NOMO-1 treated with DMSO at 0.1 percent for 48 hours (cell line): ENCODE measurements at regions not wholly inside any gene's neighbourhood (a gene's known extent, or its start where the extent isn't known, plus 50 kb on each side); places are given as distances from the start of the nearest gene placed in this dataset.

Experiments used
- DNase-seq: peaks from one replicate; lab custom pipeline; 2025; ENCODE audit not compliant: unreplicated experiment; lab: John Stamatoyannopoulos, UW

- DNase-seq, result no peak
Measured at GRCh38 chr2:133936601-133937000, 317.3 kb upstream of the MGAT5 start.

DNA sequence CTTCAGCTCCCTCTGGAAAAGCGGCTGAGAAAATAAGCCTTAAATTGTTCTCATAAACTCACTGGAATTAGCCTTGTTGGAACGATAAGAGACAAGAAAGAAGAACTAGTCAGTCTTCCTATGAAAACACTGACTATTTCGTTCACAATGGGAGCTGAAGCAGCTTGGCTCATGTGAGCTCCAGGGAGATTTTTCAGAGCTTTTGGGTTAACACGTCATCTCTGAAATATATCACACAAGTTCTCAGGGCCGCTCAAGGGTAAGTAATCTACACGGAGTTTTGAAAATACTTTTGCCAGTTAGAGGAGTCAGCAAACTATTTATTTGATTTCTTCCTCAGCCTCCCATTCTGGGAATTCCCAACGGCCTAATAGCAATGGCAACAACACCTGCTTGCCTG lies 316.2 kb upstream of the MGAT5 start:
- no peak for DNase-seq

DNA sequence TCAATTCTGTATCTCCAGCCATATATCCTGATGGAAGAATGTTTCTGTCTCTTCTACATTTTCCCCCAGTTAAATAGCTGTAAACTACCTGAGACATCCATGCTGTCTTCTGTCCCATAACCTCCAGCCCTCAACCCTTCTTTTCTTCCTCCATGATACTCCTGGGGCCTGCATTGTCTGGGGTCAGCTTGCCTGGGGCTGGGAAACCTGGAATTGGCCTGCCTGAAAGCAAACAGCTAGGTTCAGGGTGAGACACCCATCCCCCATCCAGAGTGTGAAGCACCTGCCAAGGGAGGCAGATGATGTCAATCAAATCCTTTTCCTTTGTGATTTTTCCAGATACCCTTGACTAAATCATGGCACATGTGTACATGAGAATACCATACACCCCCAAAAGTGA lies 313.7 kb upstream of the MGAT5 start:
- no peak for DNase-seq

DNA sequence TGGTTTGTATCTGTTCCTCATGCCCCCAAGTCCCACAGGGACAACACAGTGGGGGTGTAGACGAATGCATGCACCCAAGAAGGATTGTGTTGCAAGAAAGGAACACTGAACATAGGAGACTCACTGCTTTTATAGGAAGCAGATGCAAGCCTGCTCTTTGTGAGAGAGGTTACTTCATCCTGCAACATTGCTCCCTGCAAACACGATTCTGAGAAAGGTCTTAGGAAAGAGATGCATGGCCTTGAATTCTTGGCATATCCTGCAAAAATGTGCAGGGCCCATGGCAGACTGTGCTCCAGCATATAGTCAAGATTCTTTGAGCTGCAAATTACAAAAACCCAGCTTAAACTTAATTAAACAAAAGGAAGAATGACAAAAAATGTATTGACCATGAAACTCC lies 312.2 kb upstream of the MGAT5 start:
- no peak for DNase-seq

GRCh38 chr2:133942398-133942797 lies 311.5 kb upstream of the MGAT5 start:
- no peak for DNase-seq

GRCh38 chr2:133943108-133943507 lies 310.8 kb upstream of the MGAT5 start:
- DNase-seq, result no peak

GRCh38 chr2:133945089-133945488 lies 308.8 kb upstream of the MGAT5 start:
- DNase-seq, result no peak

GRCh38 chr2:133947057-133947456 lies 306.8 kb upstream of the MGAT5 start:
- no peak for DNase-seq

- DNase-seq, result no peak
Measured at GRCh38 chr2:133948610-133949290, 305.1 kb upstream of the MGAT5 start.

DNA sequence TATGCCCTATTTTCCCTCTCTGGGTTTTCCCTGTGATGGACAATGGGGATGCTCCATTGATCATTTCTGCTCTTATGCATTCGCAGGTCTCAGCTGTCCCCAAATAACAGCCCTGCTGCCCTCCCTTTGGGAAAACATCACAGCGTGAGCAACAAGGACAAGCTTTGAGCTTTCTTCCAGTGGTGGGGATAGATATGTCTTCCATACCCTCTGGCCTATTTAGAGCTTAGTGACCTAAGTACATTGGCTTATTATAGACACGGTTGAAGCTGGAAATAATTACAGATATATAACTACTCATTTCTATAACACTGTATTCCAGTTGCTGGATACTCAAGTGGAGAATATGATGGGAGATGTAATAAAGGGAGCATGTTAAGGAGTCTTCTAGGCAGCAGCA lies 304.3 kb upstream of the MGAT5 start:
- no peak for DNase-seq

DNA sequence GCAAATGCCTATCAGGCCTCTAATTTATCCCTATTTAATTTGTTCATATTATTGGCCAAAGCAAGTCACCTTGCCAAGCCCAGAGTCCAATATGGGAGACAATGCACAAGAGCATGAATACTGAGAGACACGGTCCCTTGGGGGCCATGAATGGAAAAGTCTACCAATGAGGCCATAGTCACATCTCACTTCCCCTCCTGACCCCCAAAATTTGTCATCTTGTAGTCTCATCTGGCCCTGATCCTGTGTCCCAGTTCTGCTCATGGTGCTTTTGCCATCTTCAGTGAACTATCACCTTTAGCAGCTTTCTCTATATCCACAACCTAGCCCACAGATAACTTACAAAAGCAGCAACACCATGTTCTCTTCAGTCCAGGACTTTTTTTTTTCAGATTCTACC lies 302.7 kb upstream of the MGAT5 start:
- no peak for DNase-seq

DNA sequence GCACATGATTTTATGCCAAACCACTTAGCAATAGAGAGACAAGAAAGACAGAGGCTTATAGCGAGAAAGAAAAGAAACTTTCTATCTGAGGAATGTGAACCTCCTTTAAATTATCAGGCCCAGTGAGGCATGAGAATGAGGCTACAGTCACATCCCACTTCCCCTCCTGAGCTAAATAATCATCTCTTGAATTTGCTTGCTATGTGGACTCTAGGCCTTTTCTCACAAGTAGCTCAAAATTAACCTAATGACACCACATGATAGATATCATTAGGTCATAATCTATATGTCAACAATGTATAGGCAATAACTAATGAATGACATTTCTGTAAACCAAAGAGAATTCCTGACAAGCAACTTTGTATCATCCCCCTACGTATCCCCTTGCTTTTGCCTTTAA lies 301.5 kb upstream of the MGAT5 start:
- no peak for DNase-seq

DNA sequence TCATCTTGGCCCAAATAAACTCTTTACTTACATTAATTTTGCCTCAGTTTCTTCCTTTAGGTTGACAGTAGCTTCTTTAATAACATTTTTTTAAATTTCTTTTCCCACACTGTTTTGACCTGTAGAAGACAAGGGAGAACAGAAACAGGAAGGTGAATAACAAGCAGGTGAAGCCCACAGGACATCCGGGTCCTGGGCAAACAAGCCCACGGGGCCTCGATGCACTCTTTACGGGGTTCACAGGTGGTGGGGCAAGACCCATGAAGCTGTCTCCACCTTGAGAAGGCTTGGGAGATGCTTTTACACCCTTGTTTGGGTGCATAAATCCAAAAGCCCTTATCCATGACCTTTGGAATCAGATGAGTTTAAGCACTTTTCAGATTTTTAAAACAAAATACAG lies 301.0 kb upstream of the MGAT5 start:
- DNase-seq, result no peak

- peak; percentile 88 for DNase-seq
Measured at GRCh38 chr2:133953524-133953923, 300.3 kb upstream of the MGAT5 start.

GRCh38 chr2:133954636-133955035 lies 299.2 kb upstream of the MGAT5 start:
- DNase-seq, result no peak

DNA sequence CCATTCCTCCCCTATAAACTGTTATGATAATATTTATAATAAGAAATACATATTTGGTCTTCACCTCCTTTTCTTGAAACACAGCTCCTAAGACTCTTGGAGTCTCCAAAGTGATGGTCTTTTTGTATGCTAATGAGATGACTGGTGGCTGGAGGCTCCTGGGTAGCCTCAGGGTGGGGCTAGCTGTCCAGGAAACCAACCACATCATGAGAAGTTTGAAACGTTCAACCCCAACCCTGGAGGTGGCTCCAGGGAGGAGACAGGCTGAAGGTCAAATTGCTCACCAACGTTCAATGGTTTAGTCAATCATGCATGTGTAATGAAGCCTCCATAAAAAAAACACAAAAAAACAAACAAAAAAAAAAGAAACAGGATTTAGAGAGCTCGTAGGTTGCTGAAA lies 298.7 kb upstream of the MGAT5 start:
- no peak for DNase-seq

GRCh38 chr2:133956434-133956935 lies 297.4 kb upstream of the MGAT5 start:
- DNase-seq, result no peak

DNA sequence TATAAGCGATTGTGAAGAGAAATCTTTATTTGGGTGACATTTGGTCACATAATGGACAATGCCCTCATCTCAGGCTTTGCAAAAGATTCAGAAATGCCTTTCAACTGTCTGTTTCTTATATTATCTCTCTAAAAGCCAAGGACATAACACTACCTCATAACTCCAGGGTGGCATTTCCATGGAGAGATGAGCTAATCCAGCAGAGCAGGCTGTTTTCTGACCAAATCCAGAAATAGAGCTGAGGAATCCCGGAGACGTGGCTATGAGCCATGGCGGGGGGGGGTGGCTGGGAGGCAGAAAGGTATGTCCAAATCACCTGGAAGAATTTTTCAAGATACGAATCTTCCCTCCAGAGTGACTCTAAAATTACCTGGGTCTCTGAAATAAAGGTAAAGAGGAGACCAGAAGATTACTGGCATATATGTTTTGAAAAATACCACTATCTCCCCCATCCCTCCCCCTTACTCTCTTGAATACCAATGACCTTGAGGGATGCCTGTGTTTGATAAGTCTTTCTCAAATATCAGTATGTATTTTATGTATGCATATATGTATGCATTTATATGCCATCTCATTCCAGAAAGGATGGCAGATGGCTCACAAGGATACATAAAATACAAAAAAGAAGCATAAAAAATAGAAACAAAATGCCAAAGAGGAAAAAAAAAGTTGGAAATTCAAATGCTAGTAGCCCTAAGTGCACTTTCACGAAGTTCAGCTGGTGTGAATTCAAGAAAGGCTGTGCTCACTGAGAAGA lies 296.0 kb upstream of the MGAT5 start:
- DNase-seq, result no peak

DNA sequence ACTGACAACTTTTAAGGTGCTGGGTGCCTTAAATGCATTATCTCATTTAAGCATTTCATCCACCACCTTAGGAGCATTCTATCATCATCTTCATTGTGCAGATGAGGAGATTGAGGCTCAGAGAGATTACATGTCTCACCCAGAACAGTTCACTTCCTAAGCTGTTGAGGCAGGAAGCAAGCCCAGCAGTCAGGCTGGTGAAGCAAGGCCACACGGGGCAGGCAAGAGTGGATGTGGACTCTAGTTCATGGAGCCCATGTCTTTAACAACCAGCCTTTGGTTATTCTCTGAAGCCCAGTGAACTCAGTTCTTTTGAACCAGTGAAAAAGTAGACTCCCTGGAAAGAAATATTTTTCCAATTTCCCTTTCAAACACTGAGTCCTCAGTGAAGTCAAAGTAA lies 294.8 kb upstream of the MGAT5 start:
- no peak for DNase-seq

- DNase-seq, result no peak
Measured at GRCh38 chr2:133966720-133967304, 287.1 kb upstream of the MGAT5 start.

GRCh38 chr2:133967326-133967725 lies 286.5 kb upstream of the MGAT5 start:
- no peak for DNase-seq

DNA sequence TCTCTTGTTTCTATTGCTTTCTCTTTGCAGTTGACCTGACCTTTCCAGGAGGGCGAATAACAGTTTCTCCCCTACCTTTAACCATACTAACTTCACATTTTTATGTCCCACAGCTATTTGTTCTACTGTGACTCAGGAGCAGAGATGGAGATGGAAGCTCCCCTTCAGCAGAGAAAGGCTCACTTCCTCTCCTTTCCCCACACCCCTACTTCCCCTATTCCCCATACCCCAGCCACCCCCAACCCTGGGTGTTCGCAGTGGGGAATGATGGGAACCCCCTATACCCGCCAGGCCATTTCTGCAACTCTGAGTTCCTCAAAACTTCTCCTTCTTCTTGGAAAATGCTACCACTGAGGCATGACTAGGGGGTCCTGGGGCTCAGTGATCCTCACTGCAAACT lies 285.4 kb upstream of the MGAT5 start:
- peak; percentile 60 for DNase-seq
